HG02938 (cell line): ENCODE measurements at regions not wholly inside any gene's neighbourhood (a gene's known extent, or its start where the extent isn't known, plus 50 kb on each side); places are given as distances from the start of the nearest gene placed in this dataset.
"Not testable (repeated sequence)": the region's sequence is repeated elsewhere in the genome, so short reads cannot be mapped to it uniquely, and the experiment has no call there.

Source experiments
- ATAC-seq: cut with Tn5 transposase; IDR thresholded peaks from one replicate; pipeline ENCODE4 v1.9.1; 2021; ENCODE audit warnings: mild to moderate bottlenecking, moderate library complexity; ENCODE audit not compliant: unreplicated experiment

- ATAC-seq = no peak
Observed at GRCh38 chr18:70553936-70554260, 265.1 kb downstream of the SOCS6 start.

GRCh38 chr18:70553245-70553935, 264.5 kb downstream of the SOCS6 start:
- no peak for ATAC-seq

- no peak for ATAC-seq
Observed at GRCh38 chr18:70536370-70537062, 247.7 kb downstream of the SOCS6 start.

- ATAC-seq = no peak
Observed at GRCh38 chr18:70535041-70535440, 246.2 kb downstream of the SOCS6 start.

GRCh38 chr18:70525322-70525721, 236.5 kb downstream of the SOCS6 start:
- not testable (repeated sequence) for ATAC-seq

GRCh38 chr18:70523792-70524182, 234.9 kb downstream of the SOCS6 start:
- ATAC-seq = no peak

GRCh38 chr18:70523035-70523791, 234.4 kb downstream of the SOCS6 start:
- no peak for ATAC-seq

- no peak for ATAC-seq
Observed at GRCh38 chr18:70522183-70522680, 233.4 kb downstream of the SOCS6 start.

- ATAC-seq = no peak
Observed at GRCh38 chr18:70520867-70521266, 232.0 kb downstream of the SOCS6 start.

GRCh38 chr18:70513502-70514171, 224.8 kb downstream of the SOCS6 start:
- no peak for ATAC-seq

- ATAC-seq = no peak
Observed at GRCh38 chr18:70507970-70508369, 219.1 kb downstream of the SOCS6 start.

- ATAC-seq = no peak
Observed at GRCh38 chr18:70506511-70506910, 217.7 kb downstream of the SOCS6 start.

GRCh38 chr18:70503060-70503459, 214.2 kb downstream of the SOCS6 start:
- no peak for ATAC-seq

GRCh38 chr18:70501358-70501757, 212.5 kb downstream of the SOCS6 start:
- ATAC-seq = no peak

GRCh38 chr18:70500748-70501147, 211.9 kb downstream of the SOCS6 start:
- no peak for ATAC-seq

- ATAC-seq = peak; percentile 63
Observed at GRCh38 chr18:70499218-70499691, 210.4 kb downstream of the SOCS6 start.

GRCh38 chr18:70496353-70497294, 207.8 kb downstream of the SOCS6 start:
- no peak for ATAC-seq

- no peak for ATAC-seq
Observed at GRCh38 chr18:70494524-70494923, 205.7 kb downstream of the SOCS6 start.

GRCh38 chr18:70493461-70493860, 204.6 kb downstream of the SOCS6 start:
- no peak for ATAC-seq

- ATAC-seq = peak; percentile 87
Observed at GRCh38 chr18:70491734-70492348, 203.0 kb downstream of the SOCS6 start.
